Omental fat pad (tissue), 3 donors: ENCODE measurements at regions not wholly inside any gene's neighbourhood (a gene's known extent, or its start where the extent isn't known, plus 50 kb on each side); places are given as distances from the start of the nearest gene placed in this dataset.

ENCODE experiments used
- ATAC-seq: fragments of 150-250 bp; one replicate; pipeline ENCODE4 v1.9.1; 2016; ENCODE audit warnings: mild to moderate bottlenecking, moderate library complexity; ENCODE audit not compliant: low FRiP score
- DNase-seq: peaks from one replicate; pipeline ENCODE4 v3.0.0-alpha.2; 2019; ENCODE audit warnings: low spot score
- TF ChIP-seq, protein P1 (sequence below), 3 donors: fragments of 450-650 bp; IDR thresholded peaks; one replicate each; pipeline ENCODE4 v1.5.1; 2016 to 2017; ENCODE audit warnings: antibody characterized with exemption in 3 of 3, mild to moderate bottlenecking in 3 of 3, moderate library complexity in 2 of 3

GRCh38 chr3:5798809-5799208, 611.3 kb downstream of the EDEM1 start:
- DNase-seq (no peak), ATAC-seq (no peak)

GRCh38 chr3:5799398-5799797, 611.9 kb downstream of the EDEM1 start:
- ATAC-seq (no peak), DNase-seq (no peak)
- TF ChIP-seq, protein P1, sequence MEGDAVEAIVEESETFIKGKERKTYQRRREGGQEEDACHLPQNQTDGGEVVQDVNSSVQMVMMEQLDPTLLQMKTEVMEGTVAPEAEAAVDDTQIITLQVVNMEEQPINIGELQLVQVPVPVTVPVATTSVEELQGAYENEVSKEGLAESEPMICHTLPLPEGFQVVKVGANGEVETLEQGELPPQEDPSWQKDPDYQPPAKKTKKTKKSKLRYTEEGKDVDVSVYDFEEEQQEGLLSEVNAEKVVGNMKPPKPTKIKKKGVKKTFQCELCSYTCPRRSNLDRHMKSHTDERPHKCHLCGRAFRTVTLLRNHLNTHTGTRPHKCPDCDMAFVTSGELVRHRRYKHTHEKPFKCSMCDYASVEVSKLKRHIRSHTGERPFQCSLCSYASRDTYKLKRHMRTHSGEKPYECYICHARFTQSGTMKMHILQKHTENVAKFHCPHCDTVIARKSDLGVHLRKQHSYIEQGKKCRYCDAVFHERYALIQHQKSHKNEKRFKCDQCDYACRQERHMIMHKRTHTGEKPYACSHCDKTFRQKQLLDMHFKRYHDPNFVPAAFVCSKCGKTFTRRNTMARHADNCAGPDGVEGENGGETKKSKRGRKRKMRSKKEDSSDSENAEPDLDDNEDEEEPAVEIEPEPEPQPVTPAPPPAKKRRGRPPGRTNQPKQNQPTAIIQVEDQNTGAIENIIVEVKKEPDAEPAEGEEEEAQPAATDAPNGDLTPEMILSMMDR (IDR thresholded peaks at IDR 0.05), result no peak

More at GRCh38 chr3:5798809-5799208, 611.3 kb downstream of the EDEM1 start:
- TF ChIP-seq, protein P1 (IDR thresholded peaks at IDR 0.05), result no peak

- DNase-seq (no peak), ATAC-seq (no peak)
- TF ChIP-seq, protein P1 (IDR thresholded peaks at IDR 0.05), result no peak
These were observed 613.5 kb downstream of the EDEM1 start for GRCh38 chr3:5800965-5801364.

DNA sequence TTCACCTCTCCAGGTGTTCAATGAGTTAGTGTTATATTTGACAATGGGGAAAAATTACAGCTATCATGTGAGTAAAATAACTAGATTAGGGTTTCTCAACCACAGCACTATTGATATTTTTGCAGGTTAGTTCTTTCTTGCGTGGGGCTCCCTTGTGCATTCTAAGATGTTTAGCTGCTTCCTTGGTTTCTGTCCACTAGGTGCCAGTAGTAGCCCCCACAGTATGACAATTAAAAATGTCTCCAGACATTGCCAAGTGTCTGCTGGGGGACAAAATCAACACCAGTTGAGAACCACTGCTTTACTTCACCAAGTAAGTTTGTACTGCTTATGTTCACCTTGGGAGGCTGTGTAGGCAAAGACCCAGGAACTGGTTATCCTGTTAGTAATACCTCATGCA, 618.7 kb downstream of the EDEM1 start:
- ATAC-seq, result no peak
- TF ChIP-seq, protein P1 (IDR thresholded peaks at IDR 0.05), result no peak
- DNase-seq, result no peak

GRCh38 chr3:5809586-5810246, 622.2 kb downstream of the EDEM1 start:
- ATAC-seq (no peak), DNase-seq (no peak)
- TF ChIP-seq, protein P1 (IDR thresholded peaks at IDR 0.05), result no peak

- ATAC-seq, result no peak
- TF ChIP-seq, protein P1 (IDR thresholded peaks at IDR 0.05), result no peak
These were observed 623.5 kb downstream of the EDEM1 start for GRCh38 chr3:5811016-5811415.

GRCh38 chr3:5813521-5813920, 626.0 kb downstream of the EDEM1 start:
- TF ChIP-seq, protein P1 (IDR thresholded peaks at IDR 0.05), result no peak
- DNase-seq, result no peak
- ATAC-seq, result no peak

More at GRCh38 chr3:5811016-5811415, 623.5 kb downstream of the EDEM1 start:
- no peak for DNase-seq
